Central memory CD8-positive, alpha-beta T cell (primary cell): ENCODE measurements at regions not wholly inside any gene's neighbourhood (a gene's known extent, or its start where the extent isn't known, plus 50 kb on each side); places are given as distances from the start of the nearest gene placed in this dataset.

Source experiments
- ATAC-seq: fragments of 150-1000 bp; cut with Tn5 transposase; replicated peaks from 2 replicates; pipeline ENCODE4 v1.10.0; 2022; ENCODE audit warnings: mild to moderate bottlenecking, moderate FRiP score, moderate number of reproducible peaks; ENCODE audit not compliant: poor library complexity, severe bottlenecking; ENCODE audit errors: extremely low read depth
- DNase-seq, 2 donors: peaks; one replicate each; pipeline ENCODE4 v3.0.0; 2021; ENCODE audit warnings: low spot score in 2 of 2
- H3K27ac Mint-ChIP-seq: one replicate; pipeline ENCODE4 v1.8.0; 2022; ENCODE audit warnings: low read depth, mild to moderate bottlenecking, moderate library complexity, mixed read lengths
- H3K27me3 Mint-ChIP-seq: one replicate; pipeline ENCODE4 v1.8.0; 2022; ENCODE audit warnings: mixed read lengths
- H3K36me3 Mint-ChIP-seq: one replicate; pipeline ENCODE4 v1.8.0; 2022; ENCODE audit warnings: mild to moderate bottlenecking, moderate library complexity, mixed read lengths; ENCODE audit not compliant: insufficient read depth
- H3K4me1 Mint-ChIP-seq: one replicate; pipeline ENCODE4 v1.8.0; 2022; ENCODE audit warnings: mixed read lengths
- H3K4me3 Mint-ChIP-seq: one replicate; pipeline ENCODE4 v1.8.0; 2022; ENCODE audit warnings: mild to moderate bottlenecking, moderate library complexity, mixed read lengths
- H3K9me3 Mint-ChIP-seq: one replicate; pipeline ENCODE4 v1.8.0; 2022; ENCODE audit warnings: mixed read lengths

- H3K27ac Mint-ChIP-seq = no peak overlapping the region
- ATAC-seq = no peak
- peaks cover 41% of the 10 kb centered on the region for H3K27me3 Mint-ChIP-seq
- DNase-seq = no peak
- no peak overlapping the region for H3K4me3 Mint-ChIP-seq
- no peaks in the 10 kb centered on the region for H3K9me3 Mint-ChIP-seq
- H3K4me1 Mint-ChIP-seq = no peaks in the 10 kb centered on the region
- peaks cover 2% of the 10 kb centered on the region for H3K36me3 Mint-ChIP-seq
Observed at GRCh38 chr9:134554373-134555093, 87.1 kb upstream of the COL5A1 start.

GRCh38 chr9:134555094-134555650, 86.4 kb upstream of the COL5A1 start:
- Mint-ChIP-seq H3K27me3 (peaks cover 41% of the 10 kb centered on the region), H3K36me3 (peaks cover 2% of the 10 kb centered on the region), H3K9me3 (no peaks in the 10 kb centered on the region), H3K4me1 (no peaks in the 10 kb centered on the region), H3K27ac (no peak overlapping the region), H3K4me3 (no peak overlapping the region)
- no peak for DNase-seq
- ATAC-seq = no peak

GRCh38 chr9:134556531-134557068, 85.0 kb upstream of the COL5A1 start:
- no peaks in the 10 kb centered on the region for H3K4me1 Mint-ChIP-seq
- DNase-seq (no peak), ATAC-seq (no peak)
- H3K27ac Mint-ChIP-seq = no peak overlapping the region
- no peak overlapping the region for H3K4me3 Mint-ChIP-seq
- H3K27me3 Mint-ChIP-seq = peaks cover 41% of the 10 kb centered on the region
- H3K36me3 Mint-ChIP-seq = peaks cover 2% of the 10 kb centered on the region
- H3K9me3 Mint-ChIP-seq = no peaks in the 10 kb centered on the region

GRCh38 chr9:134557331-134557730, 84.3 kb upstream of the COL5A1 start:
- peaks cover 37% of the 10 kb centered on the region for H3K27me3 Mint-ChIP-seq
- H3K4me3 Mint-ChIP-seq = no peak overlapping the region
- DNase-seq (no peak), ATAC-seq (no peak)
- H3K36me3 Mint-ChIP-seq = peaks cover 2% of the 10 kb centered on the region
- no peaks in the 10 kb centered on the region for H3K9me3 Mint-ChIP-seq
- no peak overlapping the region for H3K27ac Mint-ChIP-seq
- H3K4me1 Mint-ChIP-seq = no peaks in the 10 kb centered on the region

- DNase-seq (no peak), ATAC-seq (no peak)
- no peaks in the 10 kb centered on the region for H3K4me1 Mint-ChIP-seq
- H3K27ac Mint-ChIP-seq = no peak overlapping the region
- peaks cover 28% of the 10 kb centered on the region for H3K27me3 Mint-ChIP-seq
- H3K9me3 Mint-ChIP-seq = no peaks in the 10 kb centered on the region
- no peak overlapping the region for H3K4me3 Mint-ChIP-seq
- peaks cover 2% of the 10 kb centered on the region for H3K36me3 Mint-ChIP-seq
Observed at GRCh38 chr9:134558124-134558905, 83.3 kb upstream of the COL5A1 start.

- Mint-ChIP-seq H3K27me3 (peaks cover 21% of the 10 kb centered on the region), H3K4me1 (no peaks in the 10 kb centered on the region), H3K36me3 (peaks cover 2% of the 10 kb centered on the region), H3K9me3 (no peaks in the 10 kb centered on the region), H3K27ac (no peak overlapping the region), H3K4me3 (no peak overlapping the region)
- no peak for DNase-seq
- no peak for ATAC-seq
Observed at GRCh38 chr9:134559013-134559412, 82.6 kb upstream of the COL5A1 start.

GRCh38 chr9:134560206-134560605, 81.4 kb upstream of the COL5A1 start:
- Mint-ChIP-seq H3K4me1 (no peaks in the 10 kb centered on the region), H3K36me3 (peaks cover 2% of the 10 kb centered on the region), H3K4me3 (no peak overlapping the region), H3K27ac (no peak overlapping the region), H3K9me3 (no peaks in the 10 kb centered on the region), H3K27me3 (peaks cover 19% of the 10 kb centered on the region)
- ATAC-seq (no peak), DNase-seq (no peak)

GRCh38 chr9:134560654-134561053, 80.9 kb upstream of the COL5A1 start:
- peaks cover 2% of the 10 kb centered on the region for H3K36me3 Mint-ChIP-seq
- peaks cover 19% of the 10 kb centered on the region for H3K27me3 Mint-ChIP-seq
- H3K9me3 Mint-ChIP-seq = no peaks in the 10 kb centered on the region
- H3K4me3 Mint-ChIP-seq = no peak overlapping the region
- DNase-seq (no peak), ATAC-seq (no peak)
- no peaks in the 10 kb centered on the region for H3K4me1 Mint-ChIP-seq
- H3K27ac Mint-ChIP-seq = no peak overlapping the region

- no peak for DNase-seq
Observed at GRCh38 chr9:134561427-134562145, 80.0 kb upstream of the COL5A1 start.

GRCh38 chr9:134562146-134562849, 79.3 kb upstream of the COL5A1 start:
- ATAC-seq (no peak), DNase-seq (no peak)
- Mint-ChIP-seq H3K36me3 (no peaks in the 10 kb centered on the region), H3K4me1 (no peaks in the 10 kb centered on the region), H3K9me3 (no peaks in the 10 kb centered on the region), H3K27ac (no peak overlapping the region), H3K27me3 (peaks cover 11% of the 10 kb centered on the region), H3K4me3 (no peak overlapping the region)

More at GRCh38 chr9:134561427-134562145, 80.0 kb upstream of the COL5A1 start:
- no peak overlapping the region for H3K27ac Mint-ChIP-seq
- no peaks in the 10 kb centered on the region for H3K9me3 Mint-ChIP-seq
- ATAC-seq = no peak
- peaks cover 2% of the 10 kb centered on the region for H3K36me3 Mint-ChIP-seq
- no peak overlapping the region for H3K4me3 Mint-ChIP-seq
- H3K27me3 Mint-ChIP-seq = peaks cover 18% of the 10 kb centered on the region
- H3K4me1 Mint-ChIP-seq = no peaks in the 10 kb centered on the region

GRCh38 chr9:134563397-134563796, 78.2 kb upstream of the COL5A1 start:
- ATAC-seq = no peak
- DNase-seq = no peak
- Mint-ChIP-seq H3K27me3 (peaks cover 7% of the 10 kb centered on the region), H3K9me3 (no peaks in the 10 kb centered on the region), H3K4me1 (no peaks in the 10 kb centered on the region), H3K4me3 (no peak overlapping the region), H3K27ac (no peak overlapping the region), H3K36me3 (no peaks in the 10 kb centered on the region)
